Fibroblast of skin of right biceps (primary cell): ENCODE measurements at regions not wholly inside any gene's neighbourhood (a gene's known extent, or its start where the extent isn't known, plus 50 kb on each side); places are given as distances from the start of the nearest gene placed in this dataset.

Experiments used
- DNase-seq: peaks from one replicate; pipeline ENCODE4 v3.0.0-alpha.2; 2013

DNA sequence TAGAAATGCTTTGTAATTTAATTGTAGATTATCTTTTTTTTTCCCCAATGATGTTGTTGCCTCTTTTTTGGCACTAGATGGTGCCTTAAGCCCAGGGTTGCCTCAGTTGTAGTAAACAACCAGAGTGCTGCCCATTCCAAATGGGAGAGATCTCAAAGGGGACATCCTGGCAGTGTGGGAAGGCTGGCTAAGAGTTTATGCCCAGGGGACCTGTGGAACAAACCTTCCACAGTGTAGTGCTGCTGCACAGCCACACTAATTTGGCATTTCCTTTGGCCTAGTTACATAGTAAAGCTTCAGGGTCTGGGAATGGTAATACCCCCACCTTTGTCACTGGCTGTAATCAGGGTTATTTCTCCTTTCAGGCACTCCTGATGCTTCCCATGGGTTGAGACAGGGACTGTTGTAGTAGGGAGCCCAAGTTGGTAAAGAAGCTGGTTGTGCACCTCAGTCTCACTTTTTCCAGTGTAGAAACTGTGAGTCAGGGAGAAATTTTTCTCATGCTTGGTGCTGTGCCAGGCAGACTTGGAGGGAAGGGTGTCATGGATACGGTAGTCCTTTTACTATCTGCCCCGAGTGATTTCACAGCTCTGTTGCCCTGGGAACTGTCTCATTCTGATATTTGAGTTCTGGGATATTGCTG lies 177.8 kb upstream of the ECI2 start:
- DNase-seq = peak; percentile 97

DNA sequence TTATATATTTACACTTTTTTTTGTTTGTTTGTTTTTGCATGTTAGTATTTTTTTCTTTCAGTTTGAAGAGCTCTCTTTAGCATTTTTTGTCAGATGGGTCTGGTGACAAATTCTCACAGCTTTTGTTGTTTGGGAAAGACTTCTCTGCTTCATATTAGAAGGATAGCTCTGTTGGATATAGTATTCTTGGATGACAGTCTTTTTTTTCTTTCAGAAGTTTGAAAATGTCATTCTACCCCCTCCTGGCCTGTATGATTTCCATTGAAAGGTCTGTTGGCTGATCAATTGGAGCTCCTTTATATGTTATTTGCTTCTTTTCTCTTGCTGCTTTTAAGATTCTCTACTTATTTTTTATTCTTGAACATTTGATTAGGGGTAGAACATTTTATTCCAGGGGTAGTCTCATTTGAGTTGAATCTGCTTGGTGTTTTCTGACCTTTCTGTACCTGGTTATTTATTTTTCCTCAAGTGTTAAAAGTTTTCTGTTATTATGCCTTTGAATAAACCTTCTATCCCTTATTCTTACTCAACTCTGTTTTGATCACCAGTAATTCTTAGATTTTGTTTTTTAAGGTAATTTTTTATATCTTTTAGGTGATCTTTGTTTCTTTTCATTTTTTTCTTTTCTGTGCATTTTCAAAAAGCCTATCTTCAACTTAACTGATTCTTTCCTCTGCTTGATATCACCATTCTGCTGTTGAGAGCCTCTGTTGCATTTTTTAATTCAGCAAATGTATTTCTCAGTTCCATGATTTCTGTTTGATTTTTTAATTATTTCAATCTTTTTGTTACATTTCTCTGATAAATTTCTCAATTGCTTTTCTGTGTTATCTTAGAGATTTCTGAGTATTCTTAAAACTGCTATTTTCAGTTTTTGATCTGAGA lies 176.8 kb upstream of the ECI2 start:
- DNase-seq = no peak

DNA sequence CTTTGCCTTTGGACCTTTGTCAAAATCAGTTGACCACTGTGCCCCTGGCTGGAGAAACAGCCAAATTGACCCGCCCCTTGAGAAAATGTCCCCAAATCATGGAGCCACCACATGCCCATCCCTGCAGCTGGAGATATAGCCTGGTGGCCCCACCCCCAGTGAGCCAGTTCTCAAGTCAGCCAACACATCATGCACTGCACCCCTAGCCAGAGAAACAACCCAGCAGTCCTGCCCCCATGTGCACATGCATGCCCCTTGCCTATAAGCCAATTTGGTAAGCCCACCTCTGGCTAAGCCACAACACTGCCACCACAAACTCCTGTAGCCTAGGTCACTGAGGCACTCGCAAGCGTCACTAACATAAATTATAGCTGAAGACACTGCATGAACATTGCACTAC lies 174.2 kb upstream of the ECI2 start:
- no peak for DNase-seq

DNA sequence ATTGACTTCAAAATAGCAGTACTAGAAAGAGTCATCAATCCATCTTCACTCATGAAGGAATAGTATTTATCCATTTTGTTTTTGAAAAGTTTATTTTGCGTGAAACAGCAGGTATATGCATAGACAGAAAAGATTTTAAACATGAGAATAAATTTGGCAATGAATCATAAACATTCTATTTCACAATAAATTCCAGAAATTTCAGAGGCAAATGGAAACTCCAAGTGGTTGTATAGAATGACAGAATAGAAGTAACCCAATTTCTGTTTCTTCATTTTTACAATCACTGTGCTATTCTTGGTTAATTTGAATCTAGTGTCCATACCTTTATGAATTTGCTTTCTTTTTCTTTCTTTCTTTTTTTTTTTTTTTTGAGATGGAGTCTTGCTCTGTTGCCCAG lies 173.0 kb upstream of the ECI2 start:
- peak; percentile 22 for DNase-seq

DNA sequence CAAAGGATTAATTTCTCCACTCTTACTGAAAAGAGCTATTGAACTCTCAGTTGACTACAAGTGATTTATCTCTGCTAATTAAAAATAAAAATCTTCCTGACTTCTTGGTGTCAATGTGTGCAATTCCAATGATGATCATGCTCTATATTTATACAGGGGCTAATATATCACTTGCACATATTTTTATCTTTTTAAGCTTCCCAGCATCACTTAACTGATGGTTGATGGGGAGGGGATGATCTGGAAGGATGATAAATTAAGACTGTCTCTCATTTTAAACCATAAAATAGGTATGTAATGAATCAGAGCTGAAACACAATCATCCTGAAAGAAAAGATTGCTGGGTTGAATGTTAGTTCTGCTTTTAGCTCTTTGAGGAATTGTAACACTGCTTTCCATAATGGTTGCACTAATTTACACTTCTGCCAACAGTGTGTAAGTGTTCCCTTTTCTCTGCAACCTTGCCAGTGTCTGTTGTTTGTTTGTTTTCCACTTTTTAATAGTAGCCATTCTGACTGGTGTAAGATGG lies 169.6 kb upstream of the ECI2 start:
- DNase-seq = peak; percentile 43

DNA sequence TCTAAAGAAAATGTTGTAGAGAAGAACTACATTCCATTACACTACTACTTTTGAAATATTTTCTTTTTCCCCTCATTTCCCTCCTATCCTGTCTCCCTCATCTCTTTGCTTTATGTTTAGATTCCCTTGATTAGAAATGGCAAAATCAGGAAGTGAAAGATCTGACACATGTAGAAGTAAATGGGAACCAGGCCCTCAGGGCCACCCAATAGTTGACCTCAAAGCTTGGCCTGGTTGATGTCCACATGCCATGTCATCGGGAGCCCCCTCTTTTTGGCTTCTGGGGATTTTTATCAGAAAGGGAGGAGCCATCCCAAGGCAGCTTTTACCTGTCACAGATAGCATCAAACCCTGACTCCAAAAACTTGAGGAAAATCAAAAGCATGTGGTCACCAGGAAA lies 168.3 kb upstream of the ECI2 start:
- no peak for DNase-seq

DNA sequence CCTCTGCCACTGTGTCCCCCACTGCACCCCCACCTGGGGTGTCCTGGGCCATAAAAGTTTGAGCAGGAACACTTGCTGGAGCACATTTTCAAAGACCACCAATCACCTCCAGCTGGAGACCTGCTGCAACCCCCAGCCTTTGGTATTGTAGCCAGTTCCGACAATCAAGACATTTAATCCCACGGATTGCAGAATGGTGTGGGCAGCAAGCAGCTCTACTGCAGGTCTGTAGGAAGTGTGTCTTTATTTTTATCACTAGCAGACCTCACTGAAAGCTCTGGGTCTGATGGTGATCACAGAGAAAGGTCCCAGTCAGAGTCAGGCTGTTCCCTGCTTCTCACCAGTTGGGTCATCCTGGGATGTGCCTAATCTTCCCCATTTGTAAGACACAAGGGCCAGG lies 167.1 kb upstream of the ECI2 start:
- no peak for DNase-seq

DNA sequence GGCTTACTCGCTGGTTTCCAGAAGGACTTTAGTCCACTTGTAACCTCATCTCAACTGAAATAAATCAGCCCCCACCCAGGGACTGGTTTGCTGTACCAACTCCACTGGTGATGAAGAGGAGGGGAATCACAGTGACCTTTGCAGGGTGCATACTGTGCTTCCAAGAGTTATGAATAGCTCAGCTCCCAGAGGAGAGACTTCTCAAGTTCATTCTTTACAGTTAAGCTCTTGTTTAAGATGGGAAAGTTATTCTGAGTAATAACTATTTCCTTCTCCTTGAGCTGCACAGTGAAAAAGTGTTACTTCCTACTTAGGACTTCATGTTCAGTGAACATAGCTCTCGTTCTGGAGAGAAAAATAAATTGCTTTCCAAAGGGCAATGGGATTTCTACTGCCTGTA lies 166.5 kb upstream of the ECI2 start:
- no peak for DNase-seq

DNA sequence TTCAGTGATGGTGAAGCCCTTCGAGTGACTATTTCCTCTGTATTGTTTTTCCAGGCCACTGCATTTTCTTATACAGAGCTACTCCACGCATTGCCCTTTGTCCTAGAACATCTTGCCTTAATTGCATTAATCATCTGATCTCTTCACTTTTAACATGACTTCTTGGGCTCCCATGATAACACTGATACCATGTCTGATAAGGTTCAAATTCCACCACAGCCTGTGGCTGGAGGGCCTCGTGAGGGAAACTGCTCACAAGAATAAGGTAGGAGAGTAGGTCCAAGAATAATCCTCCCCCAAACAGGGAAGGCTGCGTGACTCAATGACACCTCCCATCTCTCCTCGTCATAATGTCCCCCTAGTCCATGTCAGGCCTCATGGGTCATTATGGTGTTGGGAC lies 165.5 kb upstream of the ECI2 start:
- no peak for DNase-seq

DNA sequence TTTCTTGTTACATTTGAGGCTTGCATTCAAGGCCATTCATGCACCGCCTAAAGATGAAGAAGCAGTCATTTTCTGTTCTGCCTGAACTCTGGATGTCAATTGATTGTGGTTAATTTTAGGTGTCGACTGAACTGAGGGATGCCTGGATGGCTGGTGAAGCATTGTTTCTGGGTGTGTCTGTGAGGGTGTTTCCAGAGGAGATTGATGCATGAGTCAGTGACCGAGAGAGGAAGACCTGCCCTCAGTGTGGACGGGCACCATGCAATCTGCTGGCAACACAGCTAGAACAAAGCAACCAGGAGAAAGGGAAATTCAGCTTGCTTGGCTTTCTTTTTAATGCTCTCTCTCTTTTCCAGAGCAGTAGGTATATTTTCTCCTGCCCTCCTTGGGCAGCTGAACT lies 164.1 kb upstream of the ECI2 start:
- no peak for DNase-seq

DNA sequence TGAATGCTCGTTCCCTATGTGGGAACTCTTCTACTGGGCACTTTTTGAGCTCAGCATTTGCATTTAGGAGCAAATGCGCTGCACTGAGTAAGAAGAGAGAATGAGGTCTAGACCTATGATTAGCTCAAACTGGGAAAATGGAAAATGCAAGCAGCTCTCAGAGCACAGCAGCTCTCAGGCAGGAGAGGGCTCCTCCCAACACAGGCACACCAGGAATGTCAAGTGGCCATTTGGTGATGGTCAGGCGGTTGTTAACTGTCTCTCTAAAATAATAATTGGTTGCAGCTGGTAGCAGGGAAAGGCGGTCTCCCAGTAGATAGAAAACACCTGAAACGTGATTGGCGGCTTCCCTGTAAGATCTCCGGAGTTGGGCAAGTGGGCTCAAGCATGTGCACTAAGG lies 162.0 kb upstream of the ECI2 start:
- no peak for DNase-seq

DNA sequence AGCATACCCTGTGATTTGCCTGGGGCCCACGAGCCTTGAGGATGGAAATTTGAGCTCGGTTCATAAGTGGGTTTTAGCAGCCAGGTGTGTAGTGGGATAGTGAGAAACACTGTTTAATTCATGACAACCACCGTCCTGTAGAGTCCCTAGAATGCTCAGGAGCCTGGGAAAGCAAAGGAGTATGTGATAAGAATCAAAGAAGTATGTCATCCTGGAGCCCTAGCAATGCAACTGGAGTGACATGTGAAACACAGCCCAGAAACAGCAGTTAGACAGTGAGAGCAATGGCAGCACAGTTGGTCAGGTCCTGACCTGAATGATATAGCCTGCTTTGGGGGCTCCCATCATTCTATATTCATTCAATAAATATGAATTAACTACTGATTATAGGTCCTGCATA lies 161.2 kb upstream of the ECI2 start:
- DNase-seq = no peak

DNA sequence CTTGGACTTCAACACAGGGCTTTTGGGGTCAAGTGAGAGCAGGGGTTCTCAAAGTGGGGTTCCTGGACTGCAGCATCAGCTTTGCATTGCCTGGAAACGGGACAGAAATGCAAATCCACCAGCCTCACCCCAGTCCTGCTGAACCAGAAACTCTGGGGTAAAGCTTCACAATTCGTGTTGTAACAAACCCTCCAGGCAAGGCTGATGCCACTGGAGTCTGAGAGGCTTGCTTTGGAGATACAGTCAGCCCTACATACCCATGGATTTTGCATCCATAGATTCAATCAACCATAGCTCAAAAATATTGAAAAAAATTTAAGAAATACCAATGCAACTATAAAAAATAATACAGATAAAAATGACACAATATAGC lies 160.4 kb upstream of the ECI2 start:
- DNase-seq = no peak

DNA sequence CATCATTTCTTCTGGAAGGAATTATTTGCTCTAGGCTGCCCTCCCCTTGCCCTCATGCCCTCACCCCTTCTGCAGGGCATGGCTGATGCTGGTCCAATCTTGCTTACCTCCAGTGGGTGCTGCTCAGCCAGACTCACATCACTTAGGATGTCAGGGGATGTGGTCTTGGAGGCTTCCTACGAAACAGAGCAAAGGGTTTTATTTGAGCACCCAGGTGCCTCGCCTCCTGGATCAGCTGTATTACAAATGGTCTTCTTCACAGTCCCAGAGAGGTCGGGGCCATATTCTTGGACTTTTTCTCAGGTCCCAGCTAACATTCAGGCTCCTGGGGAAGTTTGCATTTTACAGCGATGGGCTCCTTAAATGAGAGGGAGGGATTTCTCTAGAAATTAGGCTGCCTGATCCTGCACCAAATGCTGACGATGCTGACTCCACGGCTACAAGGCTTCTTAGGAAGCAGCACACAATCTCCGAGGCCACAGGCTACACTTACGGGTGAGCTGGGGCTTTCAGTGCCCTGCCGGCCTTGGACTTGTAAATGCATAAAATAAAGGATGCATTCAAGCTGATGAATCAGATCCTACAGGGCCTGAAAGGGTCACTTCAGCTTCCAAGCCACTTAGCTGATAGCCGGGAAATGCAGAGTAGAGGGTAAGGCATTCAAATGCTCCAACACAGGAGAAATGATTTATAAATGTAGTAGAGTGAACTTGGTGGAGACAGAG lies 159.8 kb upstream of the ECI2 start:
- DNase-seq = no peak

DNA sequence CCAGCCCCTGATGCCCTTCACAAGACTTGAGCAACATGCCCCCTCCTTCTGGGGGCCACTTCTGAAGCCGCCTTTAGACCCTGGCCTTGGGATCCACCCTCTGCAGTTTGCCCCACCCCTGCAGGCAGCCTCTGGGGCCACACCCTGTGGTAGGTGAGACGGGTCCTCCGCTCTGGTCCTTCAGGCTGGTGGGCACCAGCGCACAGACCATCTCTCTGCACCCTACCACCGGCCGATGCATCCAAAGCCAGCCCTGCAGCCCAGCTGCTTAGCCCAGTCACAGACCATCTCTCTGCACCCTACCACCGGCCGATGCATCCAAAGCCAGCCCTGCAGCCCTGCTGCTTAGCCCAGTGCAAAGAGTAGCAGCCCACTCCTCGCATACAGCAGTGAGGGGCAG lies 159.3 kb upstream of the ECI2 start:
- no peak for DNase-seq

DNA sequence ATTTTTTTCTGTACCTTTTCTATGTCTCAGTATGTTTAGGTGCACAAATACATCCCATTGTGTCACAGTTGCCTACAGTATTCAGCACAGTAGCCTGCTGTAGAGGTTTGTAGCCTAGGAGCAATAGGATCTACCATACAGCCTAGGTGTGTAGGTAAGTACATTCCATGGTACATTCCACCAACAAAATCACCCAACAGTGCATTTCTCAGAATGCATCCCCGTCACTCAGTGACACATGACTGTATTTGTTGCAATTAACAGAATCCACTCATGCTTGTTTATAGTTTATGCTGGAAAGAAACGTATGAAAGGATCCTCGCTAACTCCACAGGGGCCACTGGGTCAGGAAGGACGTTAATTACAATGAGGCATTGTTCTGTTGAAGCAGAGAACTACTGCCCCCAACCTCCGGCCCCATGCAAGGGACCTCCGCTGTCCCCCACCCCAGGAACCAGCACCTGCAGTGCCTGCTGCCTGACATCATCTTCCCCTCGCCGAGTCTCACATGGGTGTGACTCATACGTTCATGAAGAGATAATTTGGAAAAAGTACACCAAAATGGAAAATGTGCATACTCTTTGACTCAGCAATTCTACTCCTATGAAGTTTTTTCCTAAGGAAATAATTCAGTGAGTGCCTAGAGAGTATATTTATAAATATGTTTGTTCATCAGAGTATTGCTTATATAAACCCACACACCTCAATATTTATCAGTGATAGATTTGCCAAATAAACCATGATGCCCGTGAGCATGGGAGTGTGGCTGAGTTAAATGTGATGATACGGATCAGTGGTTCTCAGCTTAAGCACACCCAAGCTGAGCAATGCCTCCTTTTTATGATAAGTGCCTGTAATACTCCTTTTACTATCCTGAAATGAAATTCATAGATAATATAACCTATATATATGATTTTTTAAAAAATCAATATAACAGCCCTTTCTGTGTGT lies 156.4 kb upstream of the ECI2 start:
- DNase-seq = peak; percentile 32

DNA sequence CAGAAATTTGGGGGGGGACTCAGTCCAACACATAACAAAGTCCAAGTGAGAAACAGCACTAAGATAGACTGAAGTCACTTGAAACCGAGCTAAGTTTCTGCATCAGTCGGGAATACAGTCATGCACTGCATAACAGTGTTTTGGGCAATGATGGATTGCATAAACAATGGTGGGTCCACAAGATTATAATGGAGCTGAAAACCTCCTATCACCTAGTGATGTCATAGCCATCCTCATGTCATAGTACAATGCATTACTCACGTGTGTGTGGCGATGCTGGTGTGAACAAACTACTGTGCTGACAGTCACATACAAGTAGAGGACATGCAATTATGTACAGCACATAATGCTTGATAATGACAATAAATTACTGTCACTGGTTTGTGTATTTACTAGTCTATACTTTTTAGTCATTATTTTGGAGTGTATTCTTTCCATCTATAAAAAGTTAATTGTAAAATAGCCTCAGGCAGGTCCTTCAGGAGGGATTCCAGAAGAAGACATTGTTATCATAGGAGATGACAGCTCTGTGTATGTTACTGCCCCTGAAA lies 154.5 kb upstream of the ECI2 start:
- no peak for DNase-seq

DNA sequence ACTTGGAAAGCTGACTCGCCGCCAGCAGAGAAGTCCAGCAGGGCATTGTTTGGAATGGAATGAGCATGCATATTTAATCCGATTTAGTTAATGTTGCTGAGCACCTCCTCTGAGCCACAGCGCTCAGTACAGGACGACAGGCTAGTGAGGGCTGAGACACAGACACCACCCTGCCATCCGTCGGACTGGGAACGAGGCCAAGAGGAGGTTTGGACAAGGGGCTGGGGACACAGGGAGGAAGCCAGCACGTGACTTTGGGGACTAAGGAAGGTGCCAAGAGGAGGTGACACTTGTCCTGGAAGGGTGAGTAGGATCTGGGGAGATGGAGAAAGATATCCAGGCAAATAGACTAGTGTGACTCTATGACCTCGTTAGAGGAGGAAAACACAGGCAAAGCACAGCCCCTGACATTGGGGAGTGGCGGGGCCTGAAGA lies 152.5 kb upstream of the ECI2 start:
- no peak for DNase-seq

DNA sequence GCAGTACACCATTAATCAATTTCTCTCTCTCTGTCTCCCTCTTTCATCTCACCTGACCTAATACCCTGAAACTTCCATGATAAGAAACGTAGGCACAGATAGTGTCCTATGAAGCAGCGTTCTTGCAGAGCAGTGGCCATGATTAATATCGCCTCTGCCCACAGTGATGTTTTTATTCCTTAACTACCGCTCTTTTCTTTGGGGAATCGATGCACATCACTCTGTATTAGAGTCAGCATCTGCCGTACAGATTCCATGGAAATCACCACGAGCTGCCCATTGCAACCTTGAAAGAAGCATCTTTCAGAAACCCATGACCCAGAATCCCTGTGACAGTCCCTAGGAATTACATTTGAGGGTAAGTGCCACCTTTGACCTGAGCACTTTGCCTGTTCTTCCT lies 152.0 kb upstream of the ECI2 start:
- no peak for DNase-seq

DNA sequence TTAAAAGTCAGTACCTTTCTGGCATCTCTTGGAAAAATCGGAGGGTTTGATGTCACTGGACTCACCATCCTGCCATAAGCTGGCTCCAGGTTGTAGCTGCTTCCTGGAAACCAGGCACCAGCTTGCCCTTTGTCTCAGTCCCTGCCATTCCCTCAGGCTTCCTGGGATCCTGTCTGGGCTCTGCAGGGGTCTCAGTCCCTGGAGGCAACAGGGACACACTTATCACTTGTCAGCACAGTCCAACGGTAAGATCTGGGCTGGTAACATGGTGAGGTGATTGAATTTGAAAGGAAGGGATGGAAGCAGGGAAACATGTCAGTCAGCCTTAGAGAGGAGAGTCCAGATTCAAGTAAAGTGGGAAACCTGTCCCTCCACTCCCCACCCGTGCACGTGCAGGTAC lies 147.6 kb upstream of the ECI2 start:
- DNase-seq = no peak

DNA sequence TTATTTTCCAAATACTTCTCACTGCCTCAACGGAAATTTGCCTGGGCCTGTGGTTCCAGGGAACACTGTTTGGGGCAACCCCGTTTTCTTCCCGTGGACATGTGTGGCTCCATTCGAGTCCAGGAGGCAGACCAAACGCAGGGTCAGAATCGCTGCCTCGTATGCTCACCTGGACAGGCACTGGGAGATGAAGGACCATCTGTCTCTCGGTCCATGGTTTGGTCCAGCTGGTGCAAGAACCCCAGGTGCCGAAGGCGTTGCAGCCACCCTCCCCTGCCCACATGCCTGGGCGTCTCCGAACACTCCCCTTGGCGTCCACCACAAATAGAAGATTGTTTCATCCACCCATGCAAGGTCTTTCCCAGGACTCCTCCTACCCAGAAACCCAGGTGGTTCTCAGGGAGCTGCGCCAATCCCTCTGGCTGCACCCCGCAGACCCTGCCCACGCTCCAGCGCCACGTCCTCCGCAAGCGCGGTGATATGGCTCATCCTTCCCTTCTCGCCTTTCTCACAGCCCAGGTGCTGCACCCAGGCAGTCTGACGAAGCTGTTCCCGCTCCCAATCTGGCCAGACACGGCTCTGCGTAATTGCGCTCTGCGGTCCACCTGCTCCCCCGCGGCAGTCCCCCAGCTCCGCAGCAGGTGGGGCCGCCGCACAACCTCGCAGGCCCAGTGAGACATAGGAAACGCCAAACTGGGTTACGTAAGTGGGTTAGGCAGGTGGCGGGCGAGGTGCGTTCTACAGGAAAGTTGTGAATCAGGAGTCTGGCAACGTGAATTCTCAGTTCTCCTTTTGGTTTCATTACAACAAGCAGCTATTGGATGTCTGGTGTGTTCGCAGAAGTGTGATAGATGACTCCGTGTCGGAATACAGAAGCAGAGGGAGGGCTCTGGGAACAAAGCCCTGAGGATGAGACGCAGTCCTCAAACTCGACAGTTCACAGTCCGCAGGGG lies 146.2 kb upstream of the ECI2 start:
- DNase-seq = peak; percentile 35
